HG03565 (cell line): ENCODE measurements at regions not wholly inside any gene's neighbourhood (a gene's known extent, or its start where the extent isn't known, plus 50 kb on each side); places are given as distances from the start of the nearest gene placed in this dataset.

Source experiments
- ATAC-seq: cut with Tn5 transposase; IDR thresholded peaks from one replicate; pipeline ENCODE4 v1.9.1; 2021; ENCODE audit warnings: mild to moderate bottlenecking, moderate library complexity; ENCODE audit not compliant: unreplicated experiment

- no peak for ATAC-seq
These were observed 258.8 kb downstream of the RPS24 start for GRCh38 chr10:78292250-78292981.

GRCh38 chr10:78292982-78293865 is 259.6 kb downstream of the RPS24 start:
- no peak for ATAC-seq

- no peak for ATAC-seq
These were observed 261.6 kb downstream of the RPS24 start for GRCh38 chr10:78295242-78295641.

- no peak for ATAC-seq
These were observed 263.1 kb downstream of the RPS24 start for GRCh38 chr10:78296785-78297184.

GRCh38 chr10:78297997-78298396 is 264.3 kb downstream of the RPS24 start:
- ATAC-seq, result no peak

GRCh38 chr10:78298835-78299234 is 265.2 kb downstream of the RPS24 start:
- ATAC-seq, result no peak

GRCh38 chr10:78299851-78300468 is 266.3 kb downstream of the RPS24 start:
- ATAC-seq, result no peak

GRCh38 chr10:78300526-78300925 is 266.9 kb downstream of the RPS24 start:
- no peak for ATAC-seq

GRCh38 chr10:78301481-78301880 is 267.8 kb downstream of the RPS24 start:
- ATAC-seq, result no peak

- no peak for ATAC-seq
These were observed 268.5 kb downstream of the RPS24 start for GRCh38 chr10:78301891-78302738.

GRCh38 chr10:78302739-78302988 is 269.0 kb downstream of the RPS24 start:
- ATAC-seq, result no peak

- peak; percentile 84 for ATAC-seq
These were observed 269.6 kb downstream of the RPS24 start for GRCh38 chr10:78302989-78303854.

- no peak for ATAC-seq
These were observed 270.7 kb downstream of the RPS24 start for GRCh38 chr10:78304091-78305045.

GRCh38 chr10:78305311-78305710 is 271.6 kb downstream of the RPS24 start:
- no peak for ATAC-seq

- no peak for ATAC-seq
These were observed 272.7 kb downstream of the RPS24 start for GRCh38 chr10:78306358-78306757.

GRCh38 chr10:78307576-78307975 is 273.9 kb downstream of the RPS24 start:
- ATAC-seq, result no peak

GRCh38 chr10:78309536-78310237 is 276.0 kb downstream of the RPS24 start:
- ATAC-seq, result no peak

GRCh38 chr10:78310481-78311080 is 276.9 kb downstream of the RPS24 start:
- ATAC-seq, result no peak
